ENCODE measurements at regions not wholly inside any gene's neighbourhood (a gene's known extent, or its start where the extent isn't known, plus 50 kb on each side); places are given as distances from the start of the nearest gene placed in this dataset.

DNA sequence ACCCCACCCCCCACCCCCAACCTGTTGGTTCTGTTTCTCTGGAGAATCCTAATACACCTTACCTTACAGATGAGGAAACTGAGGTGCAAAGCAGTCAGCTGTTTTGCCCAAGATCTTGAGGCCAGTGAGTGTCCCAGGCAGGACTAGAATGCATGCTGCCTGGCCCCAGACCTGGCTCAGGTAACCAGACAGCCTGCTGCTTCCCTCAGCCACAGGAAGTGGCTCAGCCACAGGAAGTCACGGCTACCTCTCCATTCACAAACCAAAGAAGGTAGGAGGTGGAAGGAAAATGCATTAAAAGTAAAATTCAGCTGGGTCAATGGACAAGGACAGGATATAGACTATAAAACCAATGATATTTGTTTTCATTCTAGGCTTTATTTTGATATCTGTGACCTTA lies 517.6 kb downstream of the CD83 start:
- no peaks in the 10 kb centered on the region for H3K27me3 ChIP-seq (ENCODE audit: control insufficient read depth, insufficient read depth, low read length)
- H3K4me3 ChIP-seq (ENCODE audit: low read length) = peak overlapping the region; percentile 19
- intact Hi-C loops (cut with micrococcal nuclease) = no loop called here
- H3K27ac ChIP-seq (ENCODE audit: low read length) = peak overlapping the region; percentile 50
- no peaks in the 10 kb centered on the region for H3K9me3 Mint-ChIP-seq
- H3K4me1 ChIP-seq (ENCODE audit: control insufficient read depth, insufficient read depth, low read length) = peaks cover 50% of the 10 kb centered on the region
- H3K27me3 Mint-ChIP-seq (ENCODE audit: low read depth in 2 of 2) = peaks cover 9 to 14% of the 10 kb centered on the region in 2 donors
- DNase-seq (peak in 1 of 2 donors; percentile 70), ATAC-seq (peak; percentile 38 to 60 (median 39))
- no peaks in the 10 kb centered on the region for H3K36me3 ChIP-seq (ENCODE audit: control insufficient read depth, insufficient read depth, low read length)
- TF ChIP-seq, protein P1, sequence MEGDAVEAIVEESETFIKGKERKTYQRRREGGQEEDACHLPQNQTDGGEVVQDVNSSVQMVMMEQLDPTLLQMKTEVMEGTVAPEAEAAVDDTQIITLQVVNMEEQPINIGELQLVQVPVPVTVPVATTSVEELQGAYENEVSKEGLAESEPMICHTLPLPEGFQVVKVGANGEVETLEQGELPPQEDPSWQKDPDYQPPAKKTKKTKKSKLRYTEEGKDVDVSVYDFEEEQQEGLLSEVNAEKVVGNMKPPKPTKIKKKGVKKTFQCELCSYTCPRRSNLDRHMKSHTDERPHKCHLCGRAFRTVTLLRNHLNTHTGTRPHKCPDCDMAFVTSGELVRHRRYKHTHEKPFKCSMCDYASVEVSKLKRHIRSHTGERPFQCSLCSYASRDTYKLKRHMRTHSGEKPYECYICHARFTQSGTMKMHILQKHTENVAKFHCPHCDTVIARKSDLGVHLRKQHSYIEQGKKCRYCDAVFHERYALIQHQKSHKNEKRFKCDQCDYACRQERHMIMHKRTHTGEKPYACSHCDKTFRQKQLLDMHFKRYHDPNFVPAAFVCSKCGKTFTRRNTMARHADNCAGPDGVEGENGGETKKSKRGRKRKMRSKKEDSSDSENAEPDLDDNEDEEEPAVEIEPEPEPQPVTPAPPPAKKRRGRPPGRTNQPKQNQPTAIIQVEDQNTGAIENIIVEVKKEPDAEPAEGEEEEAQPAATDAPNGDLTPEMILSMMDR (IDR thresholded peaks at IDR 0.05) = no peak
- peak overlapping the region in 1 of 2 donors; percentile 84 for H3K27ac Mint-ChIP-seq
- H3K4me1 Mint-ChIP-seq = peaks cover 45 to 55% of the 10 kb centered on the region in 2 donors
- H3K36me3 Mint-ChIP-seq = no peaks in the 10 kb centered on the region
- H3K9me3 ChIP-seq (ENCODE audit: control insufficient read depth, insufficient read depth, low read length) = no peaks in the 10 kb centered on the region
- WGBS (ENCODE audit: insufficient coverage) = no CpG with 5 or more reads among the region's 1 CpG
- H3K4me3 Mint-ChIP-seq = peak overlapping the region; percentile 84

DNA sequence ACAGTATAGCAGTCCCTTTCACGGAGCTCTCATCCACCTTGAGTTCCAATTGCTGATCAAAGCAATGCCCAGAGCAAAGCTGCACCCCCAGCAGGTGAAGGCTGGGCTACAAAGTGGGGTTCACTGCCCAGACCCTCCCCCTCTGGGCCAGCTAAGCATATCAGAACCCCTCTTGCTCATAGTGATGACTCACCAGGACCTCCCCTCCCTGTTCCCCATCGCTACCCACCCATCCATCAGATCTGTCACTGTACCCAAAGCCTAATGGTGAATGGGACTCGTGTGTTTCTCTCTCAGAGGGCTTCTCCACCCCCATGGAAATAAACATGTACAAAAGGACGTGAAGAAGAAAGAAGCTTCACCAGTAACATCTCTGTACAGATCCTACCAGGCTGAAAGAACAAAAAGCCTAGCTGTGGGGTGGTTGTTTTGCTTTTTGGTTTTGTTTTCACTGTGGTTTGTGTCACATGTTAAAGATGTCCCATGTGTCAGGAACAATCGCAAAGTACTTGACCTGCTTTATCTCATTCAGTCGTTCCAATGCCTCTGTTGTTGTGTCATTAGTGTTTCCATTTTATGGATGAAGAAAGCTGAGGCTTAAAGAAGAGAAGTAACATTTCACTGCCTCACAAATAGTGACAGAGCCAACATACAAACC lies 518.5 kb downstream of the CD83 start:
- 45% methylated on average over 4 of the region's 6 CpGs for WGBS (ENCODE audit: insufficient coverage)
- H3K9me3 Mint-ChIP-seq = no peaks in the 10 kb centered on the region
- H3K4me1 Mint-ChIP-seq = peaks cover 45 to 55% of the 10 kb centered on the region in 2 donors
- H3K27ac Mint-ChIP-seq = peak overlapping the region; percentile 63 to 84
- DNase-seq (peak in 1 of 2 donors; percentile 62), ATAC-seq (peak; percentile 66 to 86 (median 70))
- H3K27me3 ChIP-seq (ENCODE audit: control insufficient read depth, insufficient read depth, low read length) = no peaks in the 10 kb centered on the region
- H3K36me3 Mint-ChIP-seq = no peaks in the 10 kb centered on the region
- TF ChIP-seq, protein P1 (IDR thresholded peaks at IDR 0.05) = no peak
- peak overlapping the region; percentile 50 for H3K27ac ChIP-seq (ENCODE audit: low read length)
- no peak overlapping the region for H3K4me3 ChIP-seq (ENCODE audit: low read length)
- intact Hi-C loops (cut with micrococcal nuclease) = loop anchor here (2.0 kb wide), 1 partner anchor 25 kb away; no protein-coding TSS in a partner anchor
- H3K4me3 Mint-ChIP-seq = peak overlapping the region; percentile 84
- peaks cover 9 to 14% of the 10 kb centered on the region in 2 donors for H3K27me3 Mint-ChIP-seq (ENCODE audit: low read depth in 2 of 2)
- H3K4me1 ChIP-seq (ENCODE audit: control insufficient read depth, insufficient read depth, low read length) = peaks cover 50% of the 10 kb centered on the region
- H3K36me3 ChIP-seq (ENCODE audit: control insufficient read depth, insufficient read depth, low read length) = no peaks in the 10 kb centered on the region
- no peaks in the 10 kb centered on the region for H3K9me3 ChIP-seq (ENCODE audit: control insufficient read depth, insufficient read depth, low read length)

DNA sequence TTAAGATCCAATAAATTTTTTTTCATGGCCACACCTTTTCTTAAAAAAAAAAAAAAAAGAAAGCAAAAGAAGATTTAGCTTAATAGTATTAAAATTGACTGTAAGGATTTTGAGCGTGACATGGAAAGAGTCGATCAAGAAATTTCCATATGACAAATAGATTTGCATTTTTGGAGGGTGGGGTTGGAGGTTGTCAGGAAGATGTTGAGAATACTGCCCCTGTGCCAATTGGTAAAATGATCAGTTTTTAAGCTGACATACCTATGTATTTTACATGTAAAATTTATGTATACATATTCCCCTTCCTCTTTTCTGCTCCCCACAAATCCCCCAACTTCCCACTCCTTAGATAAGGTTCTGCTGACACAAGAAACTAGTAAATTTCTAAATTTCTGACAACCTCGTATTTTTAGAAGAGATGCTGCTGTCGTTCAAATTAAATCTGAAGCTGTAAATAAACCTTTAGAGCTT lies 520.9 kb downstream of the CD83 start:
- DNase-seq (no peak), ATAC-seq (no peak)
- no peaks in the 10 kb centered on the region for H3K27me3 ChIP-seq (ENCODE audit: control insufficient read depth, insufficient read depth, low read length)
- H3K4me1 Mint-ChIP-seq = peaks cover 45 to 52% of the 10 kb centered on the region in 2 donors
- intact Hi-C loops (cut with micrococcal nuclease) = no loop called here
- H3K36me3 Mint-ChIP-seq = no peaks in the 10 kb centered on the region
- H3K27me3 Mint-ChIP-seq (ENCODE audit: low read depth in 2 of 2) = peaks cover 9 to 14% of the 10 kb centered on the region in 2 donors
- no peak overlapping the region for H3K4me3 Mint-ChIP-seq
- peaks cover 42% of the 10 kb centered on the region for H3K4me1 ChIP-seq (ENCODE audit: control insufficient read depth, insufficient read depth, low read length)
- peak overlapping the region; percentile 1 for H3K4me3 ChIP-seq (ENCODE audit: low read length)
- peak overlapping the region in 1 of 2 donors; percentile 81 for H3K27ac Mint-ChIP-seq
- TF ChIP-seq, protein P1 (IDR thresholded peaks at IDR 0.05) = no peak
- no peaks in the 10 kb centered on the region for H3K9me3 ChIP-seq (ENCODE audit: control insufficient read depth, insufficient read depth, low read length)
- no peaks in the 10 kb centered on the region for H3K36me3 ChIP-seq (ENCODE audit: control insufficient read depth, insufficient read depth, low read length)
- no peaks in the 10 kb centered on the region for H3K9me3 Mint-ChIP-seq
- WGBS (ENCODE audit: insufficient coverage) = 66% methylated on average over 4 of the region's 4 CpGs
- H3K27ac ChIP-seq (ENCODE audit: low read length) = peak overlapping the region; percentile 79
